CD4-positive, alpha-beta T cell treated with Interleukin-21 for 1 hour (primary cell): ENCODE measurements at regions not wholly inside any gene's neighbourhood (a gene's known extent, or its start where the extent isn't known, plus 50 kb on each side); places are given as distances from the start of the nearest gene placed in this dataset.

ENCODE experiments used
- DNase-seq: peaks from one replicate; pipeline ENCODE4 v3.0.0-alpha.2; 2020

- no peak for DNase-seq
Observed at GRCh38 chr13:105567951-105568525, 967.4 kb downstream of the EFNB2 start.

GRCh38 chr13:105565136-105565727, 970.2 kb downstream of the EFNB2 start:
- no peak for DNase-seq

- DNase-seq, result no peak
Observed at GRCh38 chr13:105552078-105552477, 983.4 kb downstream of the EFNB2 start.

GRCh38 chr13:105547851-105548250, 987.6 kb downstream of the EFNB2 start:
- no peak for DNase-seq

GRCh38 chr13:105545811-105546210, 989.7 kb downstream of the EFNB2 start:
- DNase-seq, result no peak

- no peak for DNase-seq
Observed at GRCh38 chr13:105543742-105544141, 991.7 kb downstream of the EFNB2 start.

GRCh38 chr13:105541565-105541964, 993.9 kb downstream of the EFNB2 start:
- no peak for DNase-seq

GRCh38 chr13:105538346-105538745, 997.1 kb downstream of the EFNB2 start:
- no peak for DNase-seq

- no peak for DNase-seq
Observed at GRCh38 chr13:105537113-105537512, 998.3 kb downstream of the EFNB2 start.

- no peak for DNase-seq
Observed at GRCh38 chr13:105530468-105530867, 1005.0 kb downstream of the EFNB2 start.

GRCh38 chr13:105527127-105527526, 1008.3 kb downstream of the EFNB2 start:
- no peak for DNase-seq

GRCh38 chr13:105519771-105520170, 1015.7 kb downstream of the EFNB2 start:
- DNase-seq, result no peak

- DNase-seq, result no peak
Observed at GRCh38 chr13:105518086-105518485, 1017.4 kb downstream of the EFNB2 start.

GRCh38 chr13:105514401-105514800, 1021.1 kb downstream of the EFNB2 start:
- no peak for DNase-seq

GRCh38 chr13:105513448-105513847, 1022.0 kb downstream of the EFNB2 start:
- no peak for DNase-seq

- no peak for DNase-seq
Observed at GRCh38 chr13:105509981-105510762, 1025.3 kb downstream of the EFNB2 start.

GRCh38 chr13:105506463-105506862, 1029.0 kb downstream of the EFNB2 start:
- DNase-seq, result no peak

- no peak for DNase-seq
Observed at GRCh38 chr13:105502193-105502592, 1033.3 kb downstream of the EFNB2 start.

- DNase-seq, result no peak
Observed at GRCh38 chr13:105497597-105497996, 1037.9 kb downstream of the EFNB2 start.

- no peak for DNase-seq
Observed at GRCh38 chr13:105492216-105492615, 1043.2 kb downstream of the EFNB2 start.

GRCh38 chr13:105491345-105491744, 1044.1 kb downstream of the EFNB2 start:
- DNase-seq, result no peak

- DNase-seq, result no peak
Observed at GRCh38 chr13:105485081-105485480, 1050.4 kb downstream of the EFNB2 start.

GRCh38 chr13:105474983-105475610, 1060.4 kb downstream of the EFNB2 start:
- DNase-seq, result no peak

GRCh38 chr13:105471673-105472072, 1063.8 kb downstream of the EFNB2 start:
- no peak for DNase-seq
